Activated CD4-positive, alpha-beta T cell treated with anti-CD3 and anti-CD28 coated beads, Interleukin-10, Interleukin-2, amounts not matched to agents 100 ng/mL and 50 ng/mL, durations not matched to agents 16 hours and 8 hours (primary cell): ENCODE measurements at regions not wholly inside any gene's neighbourhood (a gene's known extent, or its start where the extent isn't known, plus 50 kb on each side); places are given as distances from the start of the nearest gene placed in this dataset.

ENCODE experiments used
- DNase-seq: peaks from one replicate; pipeline ENCODE4 v3.0.0-alpha.2; 2020

- no peak for DNase-seq
These were observed 101.7 kb upstream of the CASZ1 start for GRCh38 chr1:10897981-10898728.

GRCh38 chr1:10898921-10899320 is 102.5 kb upstream of the CASZ1 start:
- DNase-seq: no peak

DNA sequence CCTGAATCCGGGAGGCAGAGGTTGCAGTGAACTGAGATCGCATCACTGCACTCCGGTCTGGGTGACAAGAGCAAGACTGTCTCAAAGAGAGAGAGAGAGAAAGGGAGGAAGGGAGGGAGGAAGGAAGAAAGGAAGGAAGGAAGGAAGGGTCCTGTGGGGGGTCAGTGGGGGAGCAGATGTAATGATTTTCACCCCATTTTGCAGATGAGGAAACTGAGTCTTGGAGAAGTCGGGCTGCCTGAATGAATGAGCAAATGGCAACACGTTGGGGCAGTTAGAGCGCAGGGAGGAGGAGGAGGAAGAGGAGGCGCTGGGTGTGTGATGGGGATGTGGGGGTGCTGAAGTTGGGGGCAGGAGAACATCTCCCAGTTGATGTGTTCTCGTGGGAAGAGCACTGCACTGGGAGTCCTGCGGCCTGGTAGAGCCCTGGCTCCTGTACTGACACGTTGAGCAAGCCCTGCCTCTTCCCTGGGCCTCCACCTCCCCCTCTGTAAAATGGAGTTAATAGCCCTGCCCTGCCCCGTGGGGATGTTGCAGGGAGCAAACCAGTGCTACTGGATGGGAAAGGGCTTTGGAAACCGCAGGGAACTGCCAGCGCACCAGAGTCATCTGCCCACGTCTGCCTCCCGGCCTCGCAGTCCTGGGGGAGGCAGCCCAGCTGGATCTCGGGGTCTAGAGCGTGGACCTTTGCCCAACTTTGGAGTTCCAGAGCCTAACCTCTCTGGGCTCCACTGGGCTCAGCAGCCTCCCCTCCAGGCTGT is 103.2 kb upstream of the CASZ1 start:
- DNase-seq: no peak

- DNase-seq: no peak
These were observed 103.8 kb upstream of the CASZ1 start for GRCh38 chr1:10900251-10900651.

DNA sequence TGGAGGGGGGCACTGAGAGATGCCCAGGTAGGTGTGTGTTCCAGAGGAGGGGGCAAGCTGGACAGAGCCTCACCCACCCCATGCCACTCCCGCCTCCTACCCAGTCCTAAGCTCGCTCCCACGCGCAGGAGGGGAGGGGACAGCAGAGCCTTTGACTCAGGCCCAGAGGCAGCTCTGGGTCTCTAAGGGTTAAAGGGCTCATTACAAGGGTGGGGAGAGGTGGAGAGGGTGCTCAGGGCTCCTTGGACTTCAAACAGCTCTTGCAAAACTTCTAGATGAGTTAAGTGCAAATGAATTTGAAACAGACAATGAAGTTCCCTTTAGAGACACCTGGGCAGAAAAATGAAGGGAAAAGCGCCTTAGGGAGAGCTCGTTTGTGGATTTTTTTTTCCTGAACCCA is 104.2 kb upstream of the CASZ1 start:
- DNase-seq: no peak

DNA sequence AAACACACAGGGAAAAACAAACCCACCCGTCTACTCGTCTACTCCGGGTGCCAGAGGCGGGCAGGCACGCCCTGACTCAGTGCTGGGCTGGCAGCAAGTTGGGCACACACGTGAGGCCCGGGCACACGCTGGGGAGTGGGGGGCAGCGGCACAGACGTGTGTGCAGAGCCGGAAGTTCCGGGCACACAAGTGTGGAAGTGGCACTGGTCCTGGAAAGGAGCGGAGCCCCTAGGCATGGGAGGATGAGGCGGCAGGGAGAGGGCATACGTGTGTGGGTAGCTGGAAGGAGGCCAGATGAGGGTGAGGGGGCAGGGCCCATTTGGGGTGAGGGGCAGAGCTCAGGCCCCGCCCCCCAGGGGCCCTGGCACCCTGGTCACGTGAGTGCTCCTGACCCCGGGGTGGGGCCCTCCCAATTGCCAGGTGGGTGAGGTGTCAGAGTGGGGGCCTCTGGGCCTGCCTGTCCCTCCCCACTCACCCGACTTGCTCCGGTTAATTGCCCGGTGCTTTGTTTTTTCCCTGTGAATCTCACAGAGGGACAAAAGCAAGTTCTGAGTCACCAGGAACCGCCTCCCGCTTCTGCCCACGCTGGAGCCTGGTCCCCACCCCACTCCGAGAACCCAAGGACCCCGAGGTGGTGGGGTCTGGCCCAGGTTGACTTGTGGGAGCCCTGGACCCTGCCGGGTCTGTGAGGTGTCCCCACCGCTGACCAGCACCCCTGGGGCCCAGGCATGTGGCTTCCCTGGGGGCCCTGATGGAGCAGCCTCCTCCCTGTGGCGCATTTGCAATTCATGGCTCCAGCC is 104.8 kb upstream of the CASZ1 start:
- no peak for DNase-seq

DNA sequence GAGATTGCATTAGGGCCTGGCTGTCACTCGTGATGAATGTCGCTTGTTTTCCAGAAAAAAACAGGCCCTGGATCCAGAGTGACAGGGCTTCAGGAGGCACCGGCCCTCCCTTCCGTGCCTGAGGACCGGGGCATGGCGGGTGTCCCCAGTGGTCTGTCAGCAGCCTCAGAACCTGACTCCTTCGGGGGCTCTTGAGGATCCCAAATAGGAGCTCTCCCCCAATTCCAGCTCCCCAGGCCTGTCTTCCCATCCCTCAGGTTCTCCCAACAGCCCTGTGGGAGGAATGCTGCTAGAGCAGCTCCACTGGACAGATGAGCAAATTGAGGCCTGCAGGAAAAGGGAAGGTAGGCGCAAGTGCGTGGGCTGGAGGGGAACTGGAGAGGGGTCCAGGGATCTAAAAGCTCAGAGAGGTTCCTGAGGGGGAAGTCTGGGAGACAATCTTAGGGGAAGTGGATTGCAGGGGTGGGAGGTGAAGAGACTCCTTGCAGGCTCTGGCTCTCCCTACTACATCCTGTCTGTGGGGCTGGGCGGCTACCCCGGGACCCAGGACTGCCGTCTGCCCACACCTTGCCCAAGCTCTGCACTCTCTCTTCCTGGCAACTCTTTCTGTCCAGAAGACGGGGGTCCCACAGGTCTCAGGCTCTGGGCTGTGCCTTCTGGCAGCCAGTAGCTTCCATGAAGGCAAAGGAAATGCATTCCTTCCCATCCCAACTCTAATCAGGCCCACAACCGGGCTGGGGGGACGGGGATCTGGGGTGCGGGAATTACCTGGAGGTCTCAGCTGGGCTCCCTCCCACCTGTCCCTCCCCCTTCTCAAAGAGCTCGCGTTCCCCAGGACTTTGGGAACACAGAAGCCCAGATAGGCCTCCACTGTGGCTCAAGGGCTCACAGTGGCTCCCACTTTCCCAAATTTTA is 105.7 kb upstream of the CASZ1 start:
- no peak for DNase-seq

DNA sequence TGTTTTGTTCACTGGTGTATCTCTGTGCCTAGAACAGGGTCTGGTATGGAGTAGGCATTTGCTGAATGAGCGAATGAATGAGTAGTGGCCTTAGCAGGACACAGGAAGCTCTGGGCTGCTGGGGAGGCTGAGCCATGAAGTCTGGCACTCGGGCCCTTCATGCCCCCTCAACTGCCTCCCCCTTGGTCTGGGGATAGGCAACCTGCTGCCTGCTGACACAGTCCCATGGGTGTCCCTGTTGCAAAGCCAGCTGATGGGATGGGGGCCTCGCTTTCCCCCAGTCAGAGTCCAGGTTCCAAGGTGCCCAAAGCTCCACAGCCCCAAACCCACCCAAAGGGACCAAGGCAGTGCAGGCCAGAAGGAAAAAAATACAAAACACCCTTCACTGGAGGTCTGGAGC is 107.0 kb upstream of the CASZ1 start:
- no peak for DNase-seq

GRCh38 chr1:10903821-10904220 is 107.4 kb upstream of the CASZ1 start:
- no peak for DNase-seq

- DNase-seq: no peak
These were observed 107.8 kb upstream of the TARDBP start for GRCh38 chr1:10904396-10905358.

- no peak for DNase-seq
These were observed 106.4 kb upstream of the TARDBP start for GRCh38 chr1:10905841-10906655.

DNA sequence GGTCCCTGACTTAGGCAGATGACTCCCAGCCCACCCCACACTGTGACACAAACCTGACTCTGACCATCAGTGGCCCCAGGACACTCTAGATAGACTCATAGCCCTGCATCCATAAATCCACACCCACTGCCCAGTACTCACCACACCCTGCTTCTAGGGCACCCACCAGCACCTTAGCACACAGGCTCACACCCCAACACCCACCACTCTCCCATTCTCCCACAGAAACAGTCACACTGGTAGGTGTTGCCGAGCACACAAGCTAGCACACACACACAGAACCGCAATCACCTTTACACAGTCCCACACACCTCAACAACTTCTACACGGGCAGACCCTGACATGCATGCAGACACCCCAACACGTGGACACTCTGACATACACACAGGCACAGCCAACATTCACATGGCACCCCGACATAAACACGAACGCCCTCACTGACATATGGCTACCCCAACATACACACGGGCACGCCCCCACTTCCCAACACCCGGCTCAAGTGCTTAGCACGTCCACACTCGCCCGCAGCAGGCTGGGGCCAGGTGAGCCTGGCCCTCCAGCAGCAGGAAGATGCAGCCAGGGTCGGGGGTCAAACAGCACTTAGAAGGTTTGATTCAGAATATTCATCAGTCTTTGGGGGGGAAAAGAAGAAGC is 105.5 kb upstream of the TARDBP start:
- DNase-seq: no peak

GRCh38 chr1:10908266-10908665 is 104.2 kb upstream of the TARDBP start:
- DNase-seq: no peak

DNA sequence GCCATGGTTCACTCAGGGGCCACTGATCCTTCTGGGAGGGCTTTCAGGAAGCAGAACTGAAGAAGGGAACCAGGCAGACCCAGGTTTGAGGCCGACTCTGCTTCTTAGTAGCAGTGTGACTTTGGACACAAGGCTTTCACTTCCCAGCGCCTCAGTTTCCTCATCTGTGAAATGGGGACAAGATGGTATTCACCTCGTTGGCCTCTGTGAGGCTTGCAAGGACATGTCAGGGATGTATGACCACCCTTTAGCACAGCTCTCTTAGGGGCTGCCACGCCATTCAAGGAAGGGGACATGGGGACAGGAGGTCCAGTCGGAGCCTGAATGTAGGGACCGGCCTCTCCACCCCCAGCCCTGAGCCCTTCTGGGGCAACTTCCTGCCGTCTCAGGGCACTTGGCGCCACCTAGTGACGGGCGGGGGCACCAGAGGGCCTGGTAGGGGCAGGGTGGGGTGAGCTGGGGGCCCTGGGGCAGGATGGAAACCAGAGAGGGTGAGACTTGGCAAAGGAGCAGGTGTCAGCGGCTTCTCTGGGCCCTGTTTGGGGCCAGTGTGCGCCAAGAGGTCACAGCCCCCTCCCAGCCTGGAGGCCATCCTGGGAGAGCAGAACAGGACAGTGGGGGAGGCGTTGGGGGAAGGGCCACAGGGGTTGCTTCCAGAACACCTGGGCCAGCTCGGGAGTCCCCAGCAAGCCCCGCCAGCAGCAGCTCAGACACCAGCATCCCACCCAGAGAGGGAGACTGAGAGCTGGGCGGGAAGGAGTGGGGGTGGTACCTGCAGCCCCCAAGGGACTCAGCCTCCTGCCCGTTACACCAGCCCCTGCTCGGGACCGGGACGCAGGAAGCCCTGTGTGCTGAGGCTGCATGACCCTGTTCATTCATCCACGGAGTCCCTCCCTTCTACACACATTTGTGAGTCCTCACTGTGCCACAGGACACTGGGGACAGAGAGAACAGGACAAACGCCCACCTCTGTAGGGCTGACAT is 102.5 kb upstream of the TARDBP start:
- peak; percentile 78 for DNase-seq

DNA sequence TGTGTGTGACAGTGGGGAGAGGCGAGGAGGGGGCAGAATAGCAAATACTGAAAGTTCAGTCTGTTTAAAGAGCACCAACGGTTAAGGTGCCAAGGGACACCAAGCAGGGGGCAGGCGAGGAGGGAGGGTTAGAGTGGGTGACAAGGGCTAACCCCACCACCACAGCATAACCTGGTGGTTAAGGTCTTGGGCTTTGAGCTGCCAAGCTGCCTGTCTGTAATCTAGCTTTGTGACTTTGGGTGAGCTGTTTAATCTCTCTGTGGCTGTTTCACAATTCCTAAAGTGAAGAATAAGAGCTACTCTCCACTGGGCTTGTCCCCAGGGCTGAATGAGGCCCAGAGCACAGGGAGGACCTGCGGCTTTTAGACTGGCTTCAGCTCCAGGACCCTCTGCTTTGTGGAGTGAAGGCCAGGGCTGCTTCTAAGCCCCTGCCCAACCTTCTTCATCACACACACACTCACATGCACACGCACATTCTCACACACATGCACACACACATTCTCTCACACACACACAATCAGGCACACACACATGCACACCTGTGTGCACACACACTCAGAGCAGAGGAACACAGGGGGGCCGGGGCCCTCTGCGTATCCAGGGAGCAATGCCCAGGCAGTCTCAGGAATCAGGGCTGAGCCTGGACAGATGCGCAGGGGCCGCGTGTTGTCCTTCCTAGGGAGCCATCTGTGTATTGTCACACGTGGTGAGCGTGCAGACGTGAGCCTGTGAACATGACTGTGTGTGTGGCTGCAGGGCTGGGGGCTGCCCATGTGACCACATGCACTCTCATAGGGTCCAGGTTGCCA is 101.6 kb upstream of the TARDBP start:
- no peak for DNase-seq

- no peak for DNase-seq
These were observed 100.8 kb upstream of the TARDBP start for GRCh38 chr1:10911490-10912166.

DNA sequence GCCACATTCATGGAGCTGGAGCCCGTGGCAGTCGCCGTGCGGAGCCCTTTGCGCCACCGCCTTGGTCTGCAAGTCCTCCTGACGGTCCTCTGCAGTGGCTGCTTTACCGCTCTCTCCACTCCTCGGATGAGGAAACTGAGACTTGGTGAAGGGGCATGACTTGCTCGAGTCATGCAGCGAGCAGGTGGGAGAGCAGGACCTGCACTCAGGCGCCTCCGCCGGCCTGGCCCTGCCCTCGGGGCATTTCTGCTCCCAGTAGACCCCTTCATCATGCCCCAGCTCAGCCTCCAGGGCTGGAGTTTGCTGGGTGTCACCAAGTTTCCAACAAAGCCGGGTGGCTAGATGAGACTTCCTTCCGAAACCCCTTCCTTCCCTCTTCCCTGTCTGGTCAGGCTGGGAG is 100.0 kb upstream of the TARDBP start:
- no peak for DNase-seq
